Erythroblast (primary cell): ENCODE measurements at regions not wholly inside any gene's neighbourhood (a gene's known extent, or its start where the extent isn't known, plus 50 kb on each side); places are given as distances from the start of the nearest gene placed in this dataset.
"Not testable (repeated sequence)": the region's sequence is repeated elsewhere in the genome, so short reads cannot be mapped to it uniquely, and the experiment has no call there.

ENCODE experiments used
- DNase-seq, 2 experiments: peaks; one replicate each; lab custom pipeline; 2025; lab: John Stamatoyannopoulos, UW
- GATA1 ChIP-seq: IDR thresholded peaks from 2 replicates; pipeline ENCODE4 v1.6.1; 2011; ENCODE audit warnings: low read depth, mild to moderate bottlenecking, control low read depth, low read length, moderate library complexity
- POLR2A ChIP-seq: IDR thresholded peaks from 2 replicates; pipeline ENCODE4 v1.6.1; 2011; ENCODE audit warnings: mild to moderate bottlenecking, low read length

DNA sequence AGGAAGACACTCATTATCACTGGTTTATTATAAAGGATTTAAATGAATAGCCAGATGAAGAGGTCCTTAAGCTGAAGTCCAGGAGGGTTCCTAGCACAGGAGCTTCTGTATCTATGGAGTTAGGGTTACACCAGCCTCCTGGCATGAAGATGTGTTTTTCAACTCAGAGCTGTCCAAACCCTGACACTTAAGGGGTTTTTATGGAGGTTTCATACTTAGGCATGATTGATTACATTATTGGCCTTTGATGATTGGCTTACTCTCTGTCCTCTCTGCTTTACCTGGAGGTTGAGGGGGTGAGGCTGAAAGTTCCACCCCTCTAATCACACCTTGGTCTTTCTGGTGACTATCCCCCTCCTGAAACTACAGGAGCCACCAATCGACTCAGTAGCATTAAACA lies 84.9 kb upstream of the ZNF169 start:
- TF ChIP-seq GATA1 = no peak
- no peak for DNase-seq

DNA sequence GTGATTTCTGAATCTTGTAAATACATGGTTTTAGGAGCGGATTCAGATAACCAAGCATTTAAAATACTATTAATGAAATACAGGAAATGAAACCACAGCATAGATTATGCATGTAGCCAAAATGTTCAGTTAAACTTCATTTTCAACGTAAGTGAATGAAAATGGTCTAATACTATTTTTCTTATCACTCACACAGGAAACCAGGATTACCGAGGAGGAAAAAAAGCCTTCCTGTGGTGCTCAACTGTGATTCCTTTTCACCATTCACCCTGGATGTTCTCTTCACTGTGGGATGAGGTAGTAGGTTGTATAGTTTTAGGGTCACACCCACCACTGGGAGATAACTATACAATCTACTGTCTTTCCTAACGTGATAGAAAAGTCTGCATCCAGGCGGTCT lies 83.4 kb upstream of the ZNF169 start:
- TF ChIP-seq GATA1 = no peak
- TF ChIP-seq POLR2A = no peak
- no peak for DNase-seq

DNA sequence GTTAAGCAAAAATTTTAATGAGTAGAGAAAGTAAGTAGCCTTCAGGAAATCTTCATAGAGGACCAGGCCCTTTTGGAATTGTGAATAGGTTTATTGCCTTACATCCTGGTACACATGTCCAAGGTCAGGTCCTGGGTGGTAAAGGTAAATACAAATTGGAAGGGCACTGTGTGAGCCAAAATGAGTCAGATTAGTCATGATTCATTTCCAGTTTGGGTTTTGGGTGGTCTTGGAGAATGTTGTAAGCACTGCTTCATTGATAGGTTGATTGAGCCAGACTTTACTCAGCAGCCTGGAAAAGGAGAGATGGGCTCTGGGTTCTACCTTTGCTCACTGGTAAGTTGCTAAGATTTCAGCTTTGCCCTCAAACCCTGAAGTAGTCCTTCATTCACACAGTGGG lies 82.5 kb upstream of the ZNF169 start:
- TF ChIP-seq POLR2A = no peak
- TF ChIP-seq GATA1 = no peak
- DNase-seq = no peak

DNA sequence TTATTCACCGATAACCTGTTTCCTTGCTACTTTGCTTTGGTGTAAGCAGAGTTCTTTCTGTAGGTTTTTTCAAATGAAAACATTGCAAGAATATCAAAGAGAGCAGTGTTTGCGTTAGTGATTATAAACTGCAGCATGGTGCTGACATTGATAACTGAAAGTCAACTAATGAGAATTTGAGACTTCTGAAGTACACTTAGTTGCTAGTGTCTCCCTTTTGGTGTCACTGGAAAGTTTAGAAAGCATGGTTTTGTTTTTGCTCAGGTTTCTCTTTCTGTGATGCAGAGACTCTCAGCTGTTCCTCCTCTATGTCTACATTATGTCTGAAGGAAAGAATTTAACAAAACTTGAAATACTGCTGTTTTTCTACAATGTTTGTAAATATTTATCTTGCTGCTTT lies 80.2 kb upstream of the ZNF169 start:
- TF ChIP-seq POLR2A = no peak
- TF ChIP-seq GATA1 = no peak
- no peak for DNase-seq

DNA sequence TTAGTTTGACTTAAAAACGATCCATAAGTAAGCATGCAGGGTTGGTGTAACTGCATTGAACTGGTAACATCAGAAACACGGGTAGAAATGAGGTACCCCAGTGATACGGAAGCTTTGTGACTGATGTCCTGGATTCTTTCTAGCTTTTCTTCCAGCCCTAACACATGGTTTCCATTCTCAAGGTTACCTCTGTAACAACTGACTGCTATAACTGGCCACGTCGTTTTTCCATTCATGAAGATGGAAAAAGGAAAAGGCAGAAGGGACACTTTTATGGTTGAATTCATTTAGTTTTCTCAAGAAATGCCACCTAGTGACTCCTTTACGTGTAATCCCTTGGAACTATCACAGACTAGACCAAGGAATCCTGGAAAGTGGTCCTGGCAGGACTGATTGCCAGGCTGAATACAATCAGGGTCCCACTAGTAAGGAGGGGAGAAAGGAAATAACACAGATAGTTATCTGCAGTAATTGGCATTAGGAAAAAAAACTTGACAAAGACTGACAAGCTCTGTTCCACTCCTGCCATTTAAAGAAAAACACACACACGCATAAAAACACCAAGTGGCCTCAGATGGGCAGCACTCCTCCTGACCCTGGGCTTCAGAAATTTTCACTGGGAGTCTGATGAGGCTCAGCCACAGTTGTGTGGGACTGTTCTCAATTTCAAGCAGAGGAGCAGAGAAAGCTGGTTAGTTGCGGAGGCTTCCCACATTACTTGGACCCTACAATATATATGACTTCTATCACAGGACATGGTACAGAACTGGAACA lies 77.5 kb upstream of the ZNF169 start:
- DNase-seq = no peak
- TF ChIP-seq GATA1 (no peak), POLR2A (no peak)

DNA sequence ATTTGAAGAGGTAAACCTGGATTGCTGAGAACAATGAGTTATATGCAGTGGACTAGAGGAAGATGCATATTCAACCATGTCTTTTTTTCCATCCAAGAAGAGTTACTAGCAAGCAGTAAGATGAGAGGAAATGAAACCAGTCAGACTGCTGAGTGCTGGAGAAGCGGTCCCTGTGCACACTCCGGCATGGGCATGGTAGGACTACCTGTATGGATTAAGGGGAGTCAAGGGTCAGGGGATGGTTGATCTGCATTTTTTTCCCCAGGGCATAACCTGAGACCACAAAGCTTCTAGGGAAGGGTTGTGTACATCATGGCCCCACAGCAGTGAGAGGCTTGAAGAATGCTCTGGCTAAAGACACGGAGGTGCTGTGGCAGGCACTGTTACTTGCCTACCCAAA lies 76.6 kb upstream of the ZNF169 start:
- TF ChIP-seq GATA1 = no peak
- no peak for DNase-seq

DNA sequence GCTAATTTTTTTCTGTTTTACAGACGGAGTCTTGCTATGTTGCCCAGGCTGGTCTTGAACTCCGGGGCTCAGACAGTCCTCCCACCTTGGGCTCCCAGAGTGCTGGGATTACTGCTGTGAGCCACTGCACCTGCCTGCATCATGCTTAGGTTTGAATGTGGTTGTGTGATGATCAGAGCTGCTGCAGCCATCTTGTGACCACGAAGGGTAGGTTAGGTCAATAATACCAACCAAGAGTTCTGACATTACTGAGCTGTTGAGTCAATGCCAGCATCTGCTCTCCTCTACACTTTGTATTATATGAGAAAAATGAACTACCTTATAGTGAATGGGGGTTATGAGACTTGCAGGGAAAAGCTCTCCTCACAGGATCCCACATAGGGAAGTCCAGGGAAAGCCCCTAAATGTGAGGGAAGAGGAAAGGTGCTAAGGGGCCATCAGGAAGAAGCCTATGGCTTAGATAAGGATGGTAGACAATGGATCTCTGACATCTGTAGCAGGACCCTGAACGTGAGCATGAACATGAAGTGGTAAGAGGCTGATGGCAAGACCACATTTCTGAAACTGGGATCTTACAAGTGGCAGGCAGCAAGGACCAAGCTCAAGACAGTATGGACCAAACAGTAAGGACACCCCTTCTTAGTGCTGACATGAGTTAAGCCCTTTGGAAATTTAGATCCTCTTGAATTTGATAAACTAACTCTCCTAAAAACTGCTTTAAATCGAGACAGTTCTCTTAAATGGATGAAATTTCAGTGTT lies 75.7 kb upstream of the ZNF169 start:
- no peak for DNase-seq
- TF ChIP-seq POLR2A = no peak
- TF ChIP-seq GATA1 = no peak

DNA sequence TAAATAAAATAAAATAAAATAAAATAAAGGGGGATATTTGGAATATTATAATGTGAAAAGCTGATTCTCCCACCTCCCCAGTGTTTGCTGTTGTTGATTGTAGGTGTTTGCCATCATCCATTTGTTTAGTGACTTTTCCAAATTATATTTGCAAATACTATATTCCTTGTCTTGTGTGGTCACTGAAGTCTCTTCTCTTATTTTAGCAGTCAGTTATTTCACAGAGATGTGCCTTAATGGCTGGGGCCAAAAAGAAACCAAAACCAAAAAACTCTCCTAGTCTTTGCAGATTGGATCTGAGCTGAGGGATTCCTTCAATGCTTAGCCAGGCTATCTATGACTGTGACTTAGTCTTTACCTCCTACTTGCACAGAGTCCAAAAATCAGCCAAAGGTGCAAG lies 70.9 kb upstream of the ZNF169 start:
- DNase-seq = no peak
- TF ChIP-seq GATA1 (no peak), POLR2A (no peak)

DNA sequence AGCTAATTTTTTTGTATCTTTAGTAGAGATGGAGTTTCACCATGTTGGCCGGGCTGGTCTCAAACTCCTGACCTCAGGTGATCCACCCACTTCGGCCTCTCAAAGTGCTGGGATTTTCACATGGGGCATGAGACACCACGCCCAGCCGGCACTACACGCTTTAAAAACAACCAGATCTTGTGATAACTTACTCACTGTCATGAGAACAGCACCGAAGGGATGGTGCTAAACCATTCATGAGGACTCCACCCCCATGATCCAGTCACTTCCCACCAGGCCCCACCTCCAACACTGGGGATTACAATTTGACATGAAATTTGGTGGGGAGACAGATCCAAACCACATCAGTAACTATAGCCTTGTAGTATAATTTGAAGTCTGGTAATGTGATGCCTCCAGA lies 67.4 kb upstream of the ZNF169 start:
- DNase-seq = not testable (repeated sequence)

DNA sequence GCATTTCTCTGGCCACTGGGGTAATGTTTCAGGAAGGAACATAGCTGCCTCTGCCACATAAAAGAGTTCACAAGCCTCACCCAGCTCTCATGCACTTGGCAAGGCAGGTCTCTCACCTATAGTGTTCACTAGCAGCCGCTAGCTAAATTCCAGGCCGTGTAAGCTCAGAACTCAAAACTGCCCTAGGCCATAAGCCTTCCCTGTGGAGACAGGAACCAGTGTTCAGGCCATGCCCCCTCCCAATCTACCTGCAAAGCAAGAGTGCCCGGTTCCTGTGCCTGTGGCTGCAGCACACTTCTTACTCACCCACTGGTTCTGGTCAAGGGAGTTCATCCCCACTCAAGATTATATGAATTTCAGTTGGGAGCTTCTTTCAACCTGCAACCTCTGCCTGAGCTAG lies 60.7 kb upstream of the ZNF169 start:
- no peak for DNase-seq
- TF ChIP-seq GATA1 (no peak), POLR2A (no peak)

DNA sequence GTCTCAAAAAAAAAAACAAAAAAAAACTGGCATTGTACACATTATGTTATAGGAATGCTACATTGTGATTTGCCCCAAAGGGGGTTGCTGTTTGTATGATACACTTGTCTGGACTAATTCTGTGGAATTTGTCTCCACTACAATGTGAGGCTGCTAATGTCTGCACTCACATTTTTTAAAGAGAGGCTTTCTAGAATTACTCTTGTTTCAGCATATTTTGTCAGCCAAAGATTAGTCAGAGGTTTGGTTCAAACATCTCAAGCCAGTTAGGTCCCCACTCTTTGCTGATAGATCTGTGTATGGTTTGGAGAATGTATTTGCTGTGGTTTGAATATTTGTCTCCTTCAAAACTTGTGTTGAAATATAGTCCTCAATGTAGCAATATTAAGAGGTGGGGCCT lies 59.3 kb upstream of the ZNF169 start:
- no peak for TF ChIP-seq POLR2A
- no peak for TF ChIP-seq GATA1
- no peak for DNase-seq

DNA sequence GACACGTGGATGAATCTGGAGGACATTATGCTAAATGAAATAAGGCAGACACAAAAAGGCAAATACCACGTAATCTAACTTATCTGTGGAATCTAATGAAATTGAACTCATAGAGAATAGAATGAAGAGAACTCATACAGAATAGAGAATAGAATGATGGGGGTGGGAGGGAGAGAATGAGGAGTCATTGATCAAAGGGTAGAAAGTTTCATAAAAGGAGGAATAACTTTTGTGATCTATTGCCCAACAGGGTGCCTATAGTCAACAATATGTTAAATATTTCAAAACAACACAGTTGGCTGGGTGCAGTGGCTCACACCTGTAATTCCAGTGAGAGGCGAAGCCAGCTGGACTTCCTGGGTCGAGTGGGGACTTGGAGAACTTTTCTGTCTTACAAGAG lies 54.9 kb upstream of the ZNF169 start:
- TF ChIP-seq POLR2A = no peak
- no peak for TF ChIP-seq GATA1

DNA sequence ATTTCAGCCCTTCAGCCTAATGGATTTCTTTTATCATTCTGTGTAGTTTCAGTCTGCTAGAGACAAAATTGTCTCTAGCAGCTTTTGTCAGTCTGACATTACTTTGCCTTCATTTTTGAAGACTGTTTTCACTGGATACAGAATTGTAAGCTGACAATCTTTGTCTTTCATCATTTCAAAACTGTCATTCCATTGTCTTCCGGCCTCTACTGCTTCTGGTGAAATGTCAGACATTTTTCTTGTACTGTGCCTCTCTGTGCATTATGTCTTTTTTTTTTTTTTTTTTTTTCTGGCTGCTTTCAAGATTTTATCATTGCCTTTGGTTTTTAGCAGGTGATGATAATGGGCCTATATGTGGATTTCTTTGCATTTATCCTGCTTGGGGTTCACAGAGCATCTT lies 51.3 kb upstream of the ZNF169 start:
- DNase-seq = no peak
- TF ChIP-seq GATA1 = no peak
- TF ChIP-seq POLR2A = no peak

More for the DNA sequence above, 54.9 kb upstream of the ZNF169 start:
- DNase-seq = no peak
